GM04504 (cell line): ENCODE measurements at regions not wholly inside any gene's neighbourhood (a gene's known extent, or its start where the extent isn't known, plus 50 kb on each side); places are given as distances from the start of the nearest gene placed in this dataset.
"Not testable (repeated sequence)": the region's sequence is repeated elsewhere in the genome, so short reads cannot be mapped to it uniquely, and the experiment has no call there.

Experiments used
- DNase-seq: peaks from one replicate; pipeline ENCODE4 v3.0.0-alpha.2; 2012; ENCODE audit warnings: low read depth

- not testable (repeated sequence) for DNase-seq
Measured at GRCh38 chr3:139116631-139117030, 71.9 kb upstream of the PRR23C start.

- DNase-seq, result no peak
Measured at GRCh38 chr3:139117136-139117675, 72.5 kb upstream of the PRR23C start.

- DNase-seq, result no peak
Measured at GRCh38 chr3:139117883-139118760, 73.4 kb upstream of the PRR23C start.

DNA sequence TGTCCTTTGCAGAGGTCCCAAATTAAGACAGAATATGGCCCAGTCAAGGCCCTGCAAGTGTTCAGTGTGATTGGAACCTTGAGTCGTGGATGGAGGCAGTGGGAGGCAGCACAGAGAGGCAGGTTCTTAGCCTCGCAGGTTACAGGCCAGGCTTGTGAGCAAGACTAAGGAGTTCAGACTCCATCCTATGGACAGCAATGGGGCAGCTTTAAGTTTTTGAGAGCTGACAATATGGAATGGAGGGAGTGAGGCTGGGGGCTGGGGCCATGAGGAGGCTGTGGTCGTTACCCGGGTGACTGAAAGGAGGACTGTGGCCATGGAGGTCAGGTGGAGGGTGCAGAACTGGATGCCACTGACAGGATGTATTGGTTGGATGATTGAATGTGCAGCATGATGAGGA, 74.1 kb upstream of the PRR23C start:
- DNase-seq, result no peak

DNA sequence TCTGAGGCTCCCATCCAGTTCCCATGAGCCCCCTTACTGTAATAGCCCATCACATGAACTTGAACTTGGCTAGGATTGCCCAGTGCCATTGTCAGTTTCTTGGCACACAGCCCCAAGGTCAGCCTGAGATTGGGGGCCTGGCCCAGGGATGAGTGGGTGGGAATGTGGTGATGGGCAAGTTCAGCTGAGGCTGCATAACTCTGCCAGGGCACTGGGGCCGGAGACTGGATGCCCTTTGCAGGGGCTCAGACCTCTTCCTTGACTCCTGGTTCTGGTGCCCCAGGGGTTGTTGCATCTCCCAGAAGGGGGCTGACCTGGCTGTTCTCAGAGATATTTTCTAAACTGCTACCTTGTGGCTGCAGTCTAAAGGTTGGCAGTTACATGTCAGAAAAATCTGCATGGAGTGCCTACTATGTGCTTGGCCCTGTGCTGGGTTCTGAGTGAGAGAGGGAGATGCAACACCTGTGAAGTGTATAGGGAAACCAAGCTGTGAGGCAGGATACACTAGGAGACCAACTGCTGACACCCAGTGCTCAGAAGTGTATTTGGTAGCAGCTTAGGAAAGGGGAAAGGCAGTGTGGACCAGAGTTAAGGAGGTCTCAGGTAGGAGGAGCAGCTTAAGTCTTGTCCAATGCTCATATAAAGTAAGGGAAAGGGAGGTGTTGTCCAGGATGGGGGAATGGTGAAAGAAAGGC, 74.8 kb upstream of the PRR23C start:
- DNase-seq, result no peak

GRCh38 chr3:139120086-139121056, 75.7 kb upstream of the PRR23C start:
- DNase-seq, result peak; percentile 88

DNA sequence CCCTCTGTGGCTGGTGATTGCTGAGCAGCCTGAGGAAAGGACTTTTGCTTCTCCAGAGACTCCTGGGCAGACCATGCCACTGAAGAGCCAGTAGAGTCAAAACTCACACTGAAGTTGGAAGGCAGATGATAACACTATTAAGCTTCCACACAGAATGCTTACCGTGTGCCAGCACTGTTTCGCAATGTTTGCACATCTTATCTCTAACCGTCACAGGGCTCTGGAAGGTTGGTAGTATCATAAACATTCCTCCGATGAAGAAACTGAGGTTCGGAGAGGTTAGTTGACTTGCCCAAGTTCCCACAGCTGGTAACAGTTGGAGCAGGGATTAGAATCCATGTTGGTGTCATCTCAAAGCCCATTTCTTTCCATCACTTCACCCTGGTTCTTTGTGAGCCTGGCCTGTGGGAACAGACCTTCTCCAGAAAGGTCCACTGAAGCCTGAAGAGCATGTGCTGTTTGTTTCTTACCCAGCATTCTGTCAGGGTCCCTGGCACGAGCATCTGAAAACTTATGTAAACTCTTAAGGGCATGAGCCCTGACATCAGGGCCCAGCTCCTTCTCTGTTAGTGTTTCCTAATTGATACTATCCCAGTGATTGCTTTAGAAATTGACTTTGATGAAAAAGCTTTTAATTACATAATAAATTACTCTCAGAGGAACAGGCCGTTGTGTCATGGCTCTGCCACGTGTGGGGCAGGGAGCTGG, 77.0 kb upstream of the PRR23C start:
- no peak for DNase-seq

- DNase-seq, result peak; percentile 80
Measured at GRCh38 chr3:139122221-139122581, 77.5 kb upstream of the PRR23C start.

- no peak for DNase-seq
Measured at GRCh38 chr3:139122612-139123011, 77.9 kb upstream of the PRR23C start.

DNA sequence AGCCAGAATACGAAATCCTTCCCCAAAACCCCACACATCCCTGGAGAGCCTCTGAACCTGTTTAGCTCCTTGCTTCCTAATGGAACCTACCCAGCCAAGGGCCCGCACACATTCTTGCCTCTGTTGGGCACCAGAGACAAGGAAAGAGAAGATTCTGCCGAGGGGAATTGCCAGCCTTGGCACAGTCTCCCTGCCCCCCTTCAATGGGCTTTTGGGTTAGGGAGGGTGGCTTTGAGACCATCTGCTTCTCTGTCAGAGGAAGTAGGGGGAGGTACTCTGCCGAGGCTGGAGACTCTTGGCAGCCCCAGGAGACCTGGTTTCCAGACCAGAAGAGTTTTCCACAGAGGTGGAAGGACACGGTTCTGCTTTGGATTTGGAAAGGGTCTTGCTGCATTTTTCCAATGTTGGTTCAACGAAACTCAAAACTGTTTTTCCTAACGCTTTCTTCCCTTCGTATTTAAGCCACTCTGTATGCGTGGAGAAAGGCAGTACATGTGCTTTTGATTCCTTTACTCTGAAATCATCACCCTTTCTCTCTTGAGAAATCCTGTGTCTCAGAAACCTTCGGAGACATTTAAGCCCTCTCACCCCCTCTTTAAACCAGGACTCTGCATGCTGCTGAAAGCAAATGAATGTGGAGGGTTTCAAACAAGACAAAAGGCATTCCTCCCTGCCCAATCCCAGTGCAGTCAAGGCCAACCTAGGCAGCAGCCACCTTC, 78.8 kb upstream of the PRR23C start:
- no peak for DNase-seq

- DNase-seq, result no peak
Measured at GRCh38 chr3:139124197-139124596, 79.5 kb upstream of the PRR23C start.

DNA sequence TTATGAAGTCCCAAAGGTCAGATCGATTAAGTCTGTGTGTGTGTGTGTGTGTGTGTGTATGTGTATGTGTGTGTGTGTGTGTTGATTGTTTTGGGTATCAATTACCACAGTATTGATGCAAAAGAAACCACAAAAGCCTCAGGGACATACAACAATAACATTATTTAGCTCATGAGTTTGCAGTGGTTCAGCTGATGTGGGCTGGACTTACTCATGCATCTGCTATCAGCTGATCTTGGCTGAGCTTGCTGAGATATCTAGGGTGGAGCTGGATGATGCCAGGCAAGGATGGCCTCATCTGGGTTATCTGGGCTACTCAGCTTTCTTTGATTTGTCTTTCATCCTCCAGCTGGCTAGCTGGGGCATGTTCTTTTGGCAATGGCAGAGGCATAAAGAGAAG, 82.4 kb upstream of the PRR23C start:
- DNase-seq, result peak; percentile 31

- not testable (repeated sequence) for DNase-seq
Measured at GRCh38 chr3:139127629-139128028, 82.9 kb upstream of the PRR23C start.

DNA sequence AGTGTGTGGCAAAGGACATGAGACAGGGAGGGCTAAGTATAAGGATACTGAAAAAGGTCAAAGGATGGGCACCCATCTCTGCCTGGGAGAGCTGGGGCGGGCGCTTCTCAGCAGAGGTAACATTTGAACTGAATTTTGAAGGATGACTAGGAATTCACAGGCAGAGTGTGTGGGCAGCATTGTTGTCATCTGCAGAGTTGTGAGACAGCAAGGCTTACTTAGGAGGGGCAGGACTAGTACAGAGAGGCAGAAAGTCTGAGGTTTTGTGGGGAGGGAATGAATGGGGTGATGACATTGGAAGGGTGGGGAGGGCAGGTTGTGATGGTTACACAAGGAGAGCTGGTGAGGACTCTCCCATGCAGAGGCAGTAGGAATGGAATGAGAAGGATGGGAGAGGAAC, 84.1 kb upstream of the PRR23C start:
- no peak for DNase-seq

- no peak for DNase-seq
Measured at GRCh38 chr3:139129892-139130291, 85.2 kb upstream of the PRR23C start.

GRCh38 chr3:139130390-139131140, 85.9 kb upstream of the PRR23C start:
- DNase-seq, result no peak

DNA sequence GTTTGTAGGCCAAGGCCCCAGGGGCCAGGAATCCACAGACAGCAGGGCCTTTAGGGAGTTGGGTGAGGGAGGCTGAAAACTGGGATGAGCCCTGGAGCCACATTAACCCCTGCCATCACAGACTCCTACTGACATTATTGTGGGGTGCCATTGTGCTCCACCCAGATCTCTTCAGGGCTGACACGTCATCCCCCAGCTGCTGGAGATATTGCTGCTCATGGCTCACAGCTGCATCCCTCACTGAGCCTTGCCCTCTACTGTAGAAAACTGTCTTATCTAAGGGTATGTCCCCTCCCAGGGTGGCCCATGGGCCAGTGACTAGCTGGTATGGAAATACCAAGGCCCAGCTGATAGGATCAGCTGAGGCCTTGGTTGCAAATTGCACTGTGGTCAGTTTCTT, 87.3 kb upstream of the PRR23C start:
- no peak for DNase-seq

DNA sequence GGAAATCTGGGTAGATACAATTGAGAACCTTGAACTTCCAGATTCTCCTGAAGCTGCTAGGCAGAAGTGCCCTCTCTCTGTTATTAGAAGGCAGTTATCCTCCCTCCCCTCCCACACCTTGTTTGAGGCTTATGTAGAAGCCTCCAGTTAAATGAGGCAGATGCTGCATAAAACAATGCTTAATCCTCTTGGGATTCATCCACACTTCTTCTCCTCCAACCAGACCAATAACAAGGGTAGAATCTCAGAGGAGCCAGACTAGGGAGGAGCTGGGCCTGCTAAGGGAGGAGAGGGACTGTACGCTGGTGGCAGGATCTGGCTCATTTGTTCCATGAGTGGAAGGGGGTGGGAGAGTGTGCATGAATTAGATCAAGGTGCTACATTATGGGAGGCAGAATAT, 88.3 kb upstream of the PRR23C start:
- DNase-seq, result no peak

GRCh38 chr3:139134678-139135372, 90.1 kb upstream of the PRR23C start:
- no peak for DNase-seq
